WTC11 (cell line): ENCODE measurements at regions not wholly inside any gene's neighbourhood (a gene's known extent, or its start where the extent isn't known, plus 50 kb on each side); places are given as distances from the start of the nearest gene placed in this dataset.

ENCODE experiments used
- ATAC-seq: fragments of 200-7000 bp; cut with Tn5 transposase; 2 replicates; pipeline ENCODE4 v1.10.0; 2021; ENCODE audit warnings: mild to moderate bottlenecking, moderate library complexity
- CTCF ChIA-PET: fragments of 300-600 bp; sonication (Branson Sonifier 250); formaldehyde crosslinking; loops from one replicate; lab custom pipeline; 2021; ENCODE audit warnings: antibody characterized with exemption; lab: Charles Lee
- POLR2A ChIA-PET: fragments of 350-600 bp; sonication (Branson Sonifier 250); formaldehyde crosslinking; loops from one replicate; lab custom pipeline; 2021; ENCODE audit warnings: antibody characterized with exemption; lab: Charles Lee
- DNase-seq: peaks from one replicate; pipeline ENCODE4 v3.0.0; 2021; ENCODE audit warnings: low spot score
- H3K27ac Mint-ChIP-seq: 2 replicates; pipeline ENCODE4 v1.8.0; 2021; ENCODE audit warnings: mixed read lengths
- H3K27me3 Mint-ChIP-seq: 2 replicates; pipeline ENCODE4 v1.8.0; 2021; ENCODE audit warnings: low read depth, mild to moderate bottlenecking, moderate library complexity, mixed read lengths
- H3K36me3 Mint-ChIP-seq: 2 replicates; pipeline ENCODE4 v1.8.0; 2021; ENCODE audit warnings: mixed read lengths
- H3K4me1 Mint-ChIP-seq: 2 replicates; pipeline ENCODE4 v1.8.0; 2022; ENCODE audit warnings: mixed read lengths
- H3K4me3 Mint-ChIP-seq: 2 replicates; pipeline ENCODE4 v1.8.0; 2021; ENCODE audit warnings: mild to moderate bottlenecking, moderate library complexity, mixed read lengths
- H3K9me3 Mint-ChIP-seq: 2 replicates; pipeline ENCODE4 v1.8.0; 2021; ENCODE audit warnings: mixed read lengths
- ELF4 ChIP-seq: sonication (generic); formaldehyde crosslinking; IDR thresholded peaks from 2 replicates; pipeline ENCODE4 v1.8.1; 2022; ENCODE audit warnings: low read depth, mild to moderate bottlenecking, moderate library complexity, missing genetic modification reagents
- EMX1 ChIP-seq: fragments of 250-450 bp; sonication (Bioruptor Pico); IDR thresholded peaks from 2 replicates; pipeline ENCODE4 v1.8.0; 2021; ENCODE audit warnings: mild to moderate bottlenecking
- ETV6 ChIP-seq: sonication (generic); formaldehyde crosslinking; IDR thresholded peaks from 2 replicates; pipeline ENCODE4 v1.8.1; 2022; ENCODE audit warnings: mild to moderate bottlenecking, missing genetic modification reagents
- FOXJ3 ChIP-seq: sonication (generic); formaldehyde crosslinking; IDR thresholded peaks from 2 replicates; pipeline ENCODE4 v1.9.0; 2021; ENCODE audit warnings: missing genetic modification reagents, mild to moderate bottlenecking, borderline replicate concordance
- GTF2I ChIP-seq: fragments of 250-450 bp; sonication (Bioruptor Pico); conservative IDR thresholded peaks from 2 replicates; pipeline ENCODE4 v1.4.0; 2021; ENCODE audit warnings: mild to moderate bottlenecking
- JUN ChIP-seq: sonication (generic); formaldehyde crosslinking; IDR thresholded peaks from 2 replicates; pipeline ENCODE4 v1.8.0; 2023; ENCODE audit warnings: mild to moderate bottlenecking, missing genetic modification reagents
- MXD4 ChIP-seq: fragments of 250-450 bp; sonication (Bioruptor Pico); IDR thresholded peaks from 2 replicates; pipeline ENCODE4 v1.8.0; 2021; ENCODE audit warnings: mild to moderate bottlenecking, moderate library complexity, borderline replicate concordance
- RELA ChIP-seq: sonication (generic); formaldehyde crosslinking; IDR thresholded peaks from 2 replicates; pipeline ENCODE4 v1.8.1; 2022; ENCODE audit warnings: missing genetic modification reagents, mild to moderate bottlenecking, borderline replicate concordance
- RORB ChIP-seq: fragments of 250-450 bp; sonication (Bioruptor Pico); IDR thresholded peaks from 2 replicates; pipeline ENCODE4 v1.9.0; 2021; ENCODE audit warnings: mild to moderate bottlenecking
- SOX15 ChIP-seq: fragments of 250-450 bp; sonication (Bioruptor Pico); IDR thresholded peaks from 2 replicates; pipeline ENCODE4 v1.9.0; 2021; ENCODE audit warnings: mild to moderate bottlenecking
- TEAD1 ChIP-seq: sonication (generic); formaldehyde crosslinking; IDR thresholded peaks from 2 replicates; pipeline ENCODE4 v1.8.0; 2022; ENCODE audit warnings: mild to moderate bottlenecking, missing genetic modification reagents
- ZBTB21 ChIP-seq: sonication (generic); formaldehyde crosslinking; IDR thresholded peaks from 2 replicates; pipeline ENCODE4 v1.8.1; 2023; ENCODE audit warnings: mild to moderate bottlenecking, missing genetic modification reagents, borderline replicate concordance
- ZNF121 ChIP-seq: sonication (generic); formaldehyde crosslinking; IDR thresholded peaks from 2 replicates; pipeline ENCODE4 v1.8.0; 2023; ENCODE audit warnings: missing genetic modification reagents
- TF ChIP-seq, protein P1 (sequence below): sonication (generic); formaldehyde crosslinking; IDR thresholded peaks from 2 replicates; pipeline ENCODE4 v1.8.0; 2022; ENCODE audit warnings: mild to moderate bottlenecking, missing genetic modification reagents
- TF ChIP-seq, protein P2 (sequence below): sonication (generic); formaldehyde crosslinking; IDR thresholded peaks from 2 replicates; pipeline ENCODE4 v1.8.1; 2022; ENCODE audit warnings: low read depth, mild to moderate bottlenecking, moderate library complexity, missing genetic modification reagents, borderline replicate concordance
- TF ChIP-seq, protein P3 (sequence below): sonication (generic); formaldehyde crosslinking; IDR thresholded peaks from 2 replicates; pipeline ENCODE4 v1.8.0; 2022; ENCODE audit warnings: mild to moderate bottlenecking, missing genetic modification reagents
- TF ChIP-seq, protein P4 (sequence below): sonication (generic); formaldehyde crosslinking; IDR thresholded peaks from 2 replicates; pipeline ENCODE4 v1.8.1; 2023; ENCODE audit warnings: mild to moderate bottlenecking, missing genetic modification reagents, moderate library complexity
- TF ChIP-seq, protein P5 (sequence below): sonication (generic); formaldehyde crosslinking; IDR thresholded peaks from 2 replicates; pipeline ENCODE4 v1.8.1; 2023; ENCODE audit warnings: mild to moderate bottlenecking, missing genetic modification reagents, moderate library complexity
- TF ChIP-seq, protein P6 (sequence below): sonication (generic); formaldehyde crosslinking; IDR thresholded peaks from 2 replicates; pipeline ENCODE4 v1.8.0; 2022; ENCODE audit warnings: mild to moderate bottlenecking, missing genetic modification reagents
- TF ChIP-seq, protein P7 (sequence below): sonication (generic); formaldehyde crosslinking; IDR thresholded peaks from 2 replicates; pipeline ENCODE4 v1.8.0; 2022; ENCODE audit warnings: missing genetic modification reagents
- TF ChIP-seq, protein P8 (sequence below): sonication (generic); formaldehyde crosslinking; IDR thresholded peaks from 2 replicates; pipeline ENCODE4 v1.8.1; 2023; ENCODE audit warnings: mild to moderate bottlenecking, moderate library complexity, missing genetic modification reagents
- TF ChIP-seq, protein P9 (sequence below): fragments of 200-600 bp; IDR thresholded peaks from 2 replicates; pipeline ENCODE4 v1.8.0; 2022; ENCODE audit warnings: antibody characterized with exemption

DNA sequence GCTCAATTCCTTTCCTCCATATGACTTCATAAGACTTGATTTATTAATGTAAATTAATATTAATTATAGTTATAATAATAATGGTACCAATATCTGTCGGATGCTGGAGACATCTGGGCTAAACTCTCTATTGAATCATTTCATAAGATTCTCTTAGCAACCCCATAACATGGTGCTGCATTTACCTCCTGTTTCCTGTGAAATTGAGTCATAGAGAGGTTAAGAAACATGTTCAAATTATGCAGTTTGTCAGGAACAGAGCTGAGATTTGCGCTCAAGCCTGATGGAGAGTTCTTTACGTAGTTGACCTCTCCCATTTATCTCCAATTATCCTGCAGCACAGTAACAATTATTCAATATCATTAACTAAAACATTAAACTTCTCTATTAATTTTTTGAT, 621.8 kb upstream of the FZD8 start (continued):
- TF ChIP-seq, protein P1, sequence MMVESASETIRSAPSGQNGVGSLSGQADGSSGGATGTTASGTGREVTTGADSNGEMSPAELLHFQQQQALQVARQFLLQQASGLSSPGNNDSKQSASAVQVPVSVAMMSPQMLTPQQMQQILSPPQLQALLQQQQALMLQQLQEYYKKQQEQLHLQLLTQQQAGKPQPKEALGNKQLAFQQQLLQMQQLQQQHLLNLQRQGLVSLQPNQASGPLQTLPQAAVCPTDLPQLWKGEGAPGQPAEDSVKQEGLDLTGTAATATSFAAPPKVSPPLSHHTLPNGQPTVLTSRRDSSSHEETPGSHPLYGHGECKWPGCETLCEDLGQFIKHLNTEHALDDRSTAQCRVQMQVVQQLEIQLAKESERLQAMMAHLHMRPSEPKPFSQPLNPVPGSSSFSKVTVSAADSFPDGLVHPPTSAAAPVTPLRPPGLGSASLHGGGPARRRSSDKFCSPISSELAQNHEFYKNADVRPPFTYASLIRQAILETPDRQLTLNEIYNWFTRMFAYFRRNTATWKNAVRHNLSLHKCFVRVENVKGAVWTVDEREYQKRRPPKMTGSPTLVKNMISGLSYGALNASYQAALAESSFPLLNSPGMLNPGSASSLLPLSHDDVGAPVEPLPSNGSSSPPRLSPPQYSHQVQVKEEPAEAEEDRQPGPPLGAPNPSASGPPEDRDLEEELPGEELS (CRISPR knock-in tag), result no peak
- TF ChIP-seq RORB (CRISPR knock-in tag) (no peak), ETV6 (CRISPR knock-in tag) (no peak), ELF4 (CRISPR knock-in tag) (no peak), JUN (no peak)
- TF ChIP-seq, protein P2, sequence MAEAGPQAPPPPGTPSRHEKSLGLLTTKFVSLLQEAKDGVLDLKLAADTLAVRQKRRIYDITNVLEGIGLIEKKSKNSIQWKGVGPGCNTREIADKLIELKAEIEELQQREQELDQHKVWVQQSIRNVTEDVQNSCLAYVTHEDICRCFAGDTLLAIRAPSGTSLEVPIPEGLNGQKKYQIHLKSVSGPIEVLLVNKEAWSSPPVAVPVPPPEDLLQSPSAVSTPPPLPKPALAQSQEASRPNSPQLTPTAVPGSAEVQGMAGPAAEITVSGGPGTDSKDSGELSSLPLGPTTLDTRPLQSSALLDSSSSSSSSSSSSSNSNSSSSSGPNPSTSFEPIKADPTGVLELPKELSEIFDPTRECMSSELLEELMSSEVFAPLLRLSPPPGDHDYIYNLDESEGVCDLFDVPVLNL (CRISPR knock-in tag), result no peak

DNA sequence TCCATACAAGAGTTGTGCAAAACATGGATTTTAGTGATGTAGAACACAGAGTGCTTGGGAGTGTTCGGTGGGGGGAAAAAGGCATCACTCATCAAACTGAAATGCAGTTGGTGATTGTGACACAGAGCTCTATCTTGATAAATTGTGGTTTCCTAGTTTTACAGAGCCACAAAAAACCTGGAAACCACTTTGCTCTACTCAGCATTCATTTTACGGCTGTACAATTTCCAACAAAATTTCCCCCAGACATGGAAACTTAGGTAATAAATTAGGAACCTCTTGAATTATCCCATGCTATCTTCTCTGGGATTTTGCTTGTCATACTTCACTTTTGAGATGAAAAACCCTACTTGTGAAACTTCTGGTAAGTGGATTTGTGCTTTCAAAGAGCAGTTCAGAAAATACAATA, 614.9 kb upstream of the FZD8 start:
- CTCF ChIA-PET, result no interaction called here
- DNase-seq, result no peak
- no peaks in the 10 kb centered on the region for H3K4me1 Mint-ChIP-seq
- POLR2A ChIA-PET, result no interaction called here
- ATAC-seq, result no peak
- H3K4me3 Mint-ChIP-seq, result no peak overlapping the region
- peaks cover 8% of the 10 kb centered on the region for H3K9me3 Mint-ChIP-seq
- no peak for TF ChIP-seq MXD4 (CRISPR knock-in tag)
- no peak for TF ChIP-seq ZBTB21 (CRISPR knock-in tag)
- no peak for TF ChIP-seq GTF2I (CRISPR knock-in tag)
- TF ChIP-seq EMX1 (CRISPR knock-in tag), result no peak
- TF ChIP-seq, protein P3, sequence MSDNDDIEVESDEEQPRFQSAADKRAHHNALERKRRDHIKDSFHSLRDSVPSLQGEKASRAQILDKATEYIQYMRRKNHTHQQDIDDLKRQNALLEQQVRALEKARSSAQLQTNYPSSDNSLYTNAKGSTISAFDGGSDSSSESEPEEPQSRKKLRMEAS (CRISPR knock-in tag), result no peak
- TF ChIP-seq ETV6 (CRISPR knock-in tag), result no peak
- TF ChIP-seq, protein P4, sequence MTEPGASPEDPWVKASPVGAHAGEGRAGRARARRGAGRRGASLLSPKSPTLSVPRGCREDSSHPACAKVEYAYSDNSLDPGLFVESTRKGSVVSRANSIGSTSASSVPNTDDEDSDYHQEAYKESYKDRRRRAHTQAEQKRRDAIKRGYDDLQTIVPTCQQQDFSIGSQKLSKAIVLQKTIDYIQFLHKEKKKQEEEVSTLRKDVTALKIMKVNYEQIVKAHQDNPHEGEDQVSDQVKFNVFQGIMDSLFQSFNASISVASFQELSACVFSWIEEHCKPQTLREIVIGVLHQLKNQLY (CRISPR knock-in tag), result no peak
- no peak for TF ChIP-seq FOXJ3
- TF ChIP-seq SOX15 (CRISPR knock-in tag), result no peak
- TF ChIP-seq, protein P5, sequence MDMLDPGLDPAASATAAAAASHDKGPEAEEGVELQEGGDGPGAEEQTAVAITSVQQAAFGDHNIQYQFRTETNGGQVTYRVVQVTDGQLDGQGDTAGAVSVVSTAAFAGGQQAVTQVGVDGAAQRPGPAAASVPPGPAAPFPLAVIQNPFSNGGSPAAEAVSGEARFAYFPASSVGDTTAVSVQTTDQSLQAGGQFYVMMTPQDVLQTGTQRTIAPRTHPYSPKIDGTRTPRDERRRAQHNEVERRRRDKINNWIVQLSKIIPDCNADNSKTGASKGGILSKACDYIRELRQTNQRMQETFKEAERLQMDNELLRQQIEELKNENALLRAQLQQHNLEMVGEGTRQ, result no peak
- no peak for TF ChIP-seq RELA (CRISPR knock-in tag)
- TF ChIP-seq ELF4 (CRISPR knock-in tag), result no peak
- TF ChIP-seq, protein P6, sequence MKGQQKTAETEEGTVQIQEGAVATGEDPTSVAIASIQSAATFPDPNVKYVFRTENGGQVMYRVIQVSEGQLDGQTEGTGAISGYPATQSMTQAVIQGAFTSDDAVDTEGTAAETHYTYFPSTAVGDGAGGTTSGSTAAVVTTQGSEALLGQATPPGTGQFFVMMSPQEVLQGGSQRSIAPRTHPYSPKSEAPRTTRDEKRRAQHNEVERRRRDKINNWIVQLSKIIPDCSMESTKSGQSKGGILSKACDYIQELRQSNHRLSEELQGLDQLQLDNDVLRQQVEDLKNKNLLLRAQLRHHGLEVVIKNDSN (CRISPR knock-in tag), result no peak
- no peak for TF ChIP-seq ZNF121 (CRISPR knock-in tag)
- H3K27ac Mint-ChIP-seq, result no peak overlapping the region
- no peaks in the 10 kb centered on the region for H3K36me3 Mint-ChIP-seq
- no peaks in the 10 kb centered on the region for H3K27me3 Mint-ChIP-seq

DNA sequence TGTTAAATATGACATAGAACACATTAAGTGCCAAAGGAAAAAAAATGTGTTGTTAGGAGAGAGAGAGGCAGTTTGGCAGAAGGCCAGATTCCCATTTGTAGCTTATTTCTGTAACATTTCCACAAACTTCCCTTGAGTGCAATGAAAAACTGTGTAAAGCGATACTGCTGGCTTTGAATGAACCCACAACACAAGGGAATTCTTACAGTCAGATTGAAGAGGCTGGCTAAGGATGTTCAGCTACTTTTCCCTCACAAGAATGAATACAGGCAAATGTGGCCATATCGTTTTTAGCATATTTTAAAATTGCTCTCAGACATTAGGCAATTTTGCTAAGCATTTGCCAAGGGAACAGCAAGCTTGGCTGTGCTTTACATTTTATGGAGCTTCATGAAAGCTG, 614.1 kb upstream of the FZD8 start:
- Mint-ChIP-seq H3K27me3 (no peaks in the 10 kb centered on the region), H3K9me3 (peaks cover 8% of the 10 kb centered on the region), H3K4me1 (no peaks in the 10 kb centered on the region), H3K27ac (no peak overlapping the region), H3K4me3 (no peak overlapping the region), H3K36me3 (no peaks in the 10 kb centered on the region)
- ATAC-seq, result no peak
- ChIA-PET POLR2A (no interaction called here), CTCF (no interaction called here)
- DNase-seq, result no peak
- TF ChIP-seq, protein P7, sequence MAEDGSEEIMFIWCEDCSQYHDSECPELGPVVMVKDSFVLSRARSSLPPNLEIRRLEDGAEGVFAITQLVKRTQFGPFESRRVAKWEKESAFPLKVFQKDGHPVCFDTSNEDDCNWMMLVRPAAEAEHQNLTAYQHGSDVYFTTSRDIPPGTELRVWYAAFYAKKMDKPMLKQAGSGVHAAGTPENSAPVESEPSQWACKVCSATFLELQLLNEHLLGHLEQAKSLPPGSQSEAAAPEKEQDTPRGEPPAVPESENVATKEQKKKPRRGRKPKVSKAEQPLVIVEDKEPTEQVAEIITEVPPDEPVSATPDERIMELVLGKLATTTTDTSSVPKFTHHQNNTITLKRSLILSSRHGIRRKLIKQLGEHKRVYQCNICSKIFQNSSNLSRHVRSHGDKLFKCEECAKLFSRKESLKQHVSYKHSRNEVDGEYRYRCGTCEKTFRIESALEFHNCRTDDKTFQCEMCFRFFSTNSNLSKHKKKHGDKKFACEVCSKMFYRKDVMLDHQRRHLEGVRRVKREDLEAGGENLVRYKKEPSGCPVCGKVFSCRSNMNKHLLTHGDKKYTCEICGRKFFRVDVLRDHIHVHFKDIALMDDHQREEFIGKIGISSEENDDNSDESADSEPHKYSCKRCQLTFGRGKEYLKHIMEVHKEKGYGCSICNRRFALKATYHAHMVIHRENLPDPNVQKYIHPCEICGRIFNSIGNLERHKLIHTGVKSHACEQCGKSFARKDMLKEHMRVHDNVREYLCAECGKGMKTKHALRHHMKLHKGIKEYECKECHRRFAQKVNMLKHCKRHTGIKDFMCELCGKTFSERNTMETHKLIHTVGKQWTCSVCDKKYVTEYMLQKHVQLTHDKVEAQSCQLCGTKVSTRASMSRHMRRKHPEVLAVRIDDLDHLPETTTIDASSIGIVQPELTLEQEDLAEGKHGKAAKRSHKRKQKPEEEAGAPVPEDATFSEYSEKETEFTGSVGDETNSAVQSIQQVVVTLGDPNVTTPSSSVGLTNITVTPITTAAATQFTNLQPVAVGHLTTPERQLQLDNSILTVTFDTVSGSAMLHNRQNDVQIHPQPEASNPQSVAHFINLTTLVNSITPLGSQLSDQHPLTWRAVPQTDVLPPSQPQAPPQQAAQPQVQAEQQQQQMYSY (CRISPR knock-in tag), result no peak
- TF ChIP-seq TEAD1, result no peak
- TF ChIP-seq, protein P8, sequence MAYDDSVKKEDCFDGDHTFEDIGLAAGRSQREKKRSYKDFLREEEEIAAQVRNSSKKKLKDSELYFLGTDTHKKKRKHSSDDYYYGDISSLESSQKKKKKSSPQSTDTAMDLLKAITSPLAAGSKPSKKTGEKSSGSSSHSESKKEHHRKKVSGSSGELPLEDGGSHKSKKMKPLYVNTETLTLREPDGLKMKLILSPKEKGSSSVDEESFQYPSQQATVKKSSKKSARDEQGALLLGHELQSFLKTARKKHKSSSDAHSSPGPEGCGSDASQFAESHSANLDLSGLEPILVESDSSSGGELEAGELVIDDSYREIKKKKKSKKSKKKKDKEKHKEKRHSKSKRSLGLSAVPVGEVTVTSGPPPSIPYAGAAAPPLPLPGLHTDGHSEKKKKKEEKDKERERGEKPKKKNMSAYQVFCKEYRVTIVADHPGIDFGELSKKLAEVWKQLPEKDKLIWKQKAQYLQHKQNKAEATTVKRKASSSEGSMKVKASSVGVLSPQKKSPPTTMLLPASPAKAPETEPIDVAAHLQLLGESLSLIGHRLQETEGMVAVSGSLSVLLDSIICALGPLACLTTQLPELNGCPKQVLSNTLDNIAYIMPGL, result no peak
- TF ChIP-seq, protein P9, sequence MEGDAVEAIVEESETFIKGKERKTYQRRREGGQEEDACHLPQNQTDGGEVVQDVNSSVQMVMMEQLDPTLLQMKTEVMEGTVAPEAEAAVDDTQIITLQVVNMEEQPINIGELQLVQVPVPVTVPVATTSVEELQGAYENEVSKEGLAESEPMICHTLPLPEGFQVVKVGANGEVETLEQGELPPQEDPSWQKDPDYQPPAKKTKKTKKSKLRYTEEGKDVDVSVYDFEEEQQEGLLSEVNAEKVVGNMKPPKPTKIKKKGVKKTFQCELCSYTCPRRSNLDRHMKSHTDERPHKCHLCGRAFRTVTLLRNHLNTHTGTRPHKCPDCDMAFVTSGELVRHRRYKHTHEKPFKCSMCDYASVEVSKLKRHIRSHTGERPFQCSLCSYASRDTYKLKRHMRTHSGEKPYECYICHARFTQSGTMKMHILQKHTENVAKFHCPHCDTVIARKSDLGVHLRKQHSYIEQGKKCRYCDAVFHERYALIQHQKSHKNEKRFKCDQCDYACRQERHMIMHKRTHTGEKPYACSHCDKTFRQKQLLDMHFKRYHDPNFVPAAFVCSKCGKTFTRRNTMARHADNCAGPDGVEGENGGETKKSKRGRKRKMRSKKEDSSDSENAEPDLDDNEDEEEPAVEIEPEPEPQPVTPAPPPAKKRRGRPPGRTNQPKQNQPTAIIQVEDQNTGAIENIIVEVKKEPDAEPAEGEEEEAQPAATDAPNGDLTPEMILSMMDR, result no peak
